ENCODE measurements at regions not wholly inside any gene's neighbourhood (a gene's known extent, or its start where the extent isn't known, plus 50 kb on each side); places are given as distances from the start of the nearest gene placed in this dataset.

- no peak for TF ChIP-seq EZH2 (IDR thresholded peaks at IDR 0.05)
- no peak for TF ChIP-seq POLR2AphosphoS5 (IDR thresholded peaks at IDR 0.05; ENCODE audit: borderline replicate concordance, low read depth, low read length)
- TF ChIP-seq FOXP2 (optimal IDR thresholded peaks at IDR 0.05; ENCODE audit: control extremely low read depth, extremely low read length, insufficient read depth), result no peak
Measured at GRCh38 chr7:70975754-70976153, 156.2 kb upstream of the GALNT17 start.

All from SK-N-MC (cell line).